ENCODE measurements at regions not wholly inside any gene's neighbourhood (a gene's known extent, or its start where the extent isn't known, plus 50 kb on each side); places are given as distances from the start of the nearest gene placed in this dataset.
"Not testable (repeated sequence)": the region's sequence is repeated elsewhere in the genome, so short reads cannot be mapped to it uniquely, and the experiment has no call there.

DNA sequence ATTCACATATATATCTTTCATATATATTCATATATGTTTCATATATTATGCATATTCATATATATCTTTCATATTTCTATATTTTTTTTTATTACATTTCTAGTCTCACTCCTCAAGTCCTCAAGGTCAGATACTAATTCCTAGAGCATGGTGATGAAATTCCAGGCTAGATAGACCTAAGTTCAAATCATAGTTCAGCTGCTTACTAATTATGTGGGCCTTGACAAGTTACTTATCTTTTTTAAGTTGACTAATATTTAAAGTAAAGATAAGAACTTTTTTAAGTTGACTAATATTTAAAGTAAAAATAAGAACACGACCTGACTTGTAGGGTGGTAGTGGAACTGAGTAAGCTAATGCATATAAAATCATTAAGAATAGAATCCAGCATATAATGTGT lies 495.6 kb upstream of the MAN1A1 start:
- no peak for DNase-seq

- no peak for DNase-seq
Observed at GRCh38 chr6:119844387-119844786, 494.8 kb upstream of the MAN1A1 start.

GRCh38 chr6:119842191-119842590 lies 492.6 kb upstream of the MAN1A1 start:
- DNase-seq: no peak

DNA sequence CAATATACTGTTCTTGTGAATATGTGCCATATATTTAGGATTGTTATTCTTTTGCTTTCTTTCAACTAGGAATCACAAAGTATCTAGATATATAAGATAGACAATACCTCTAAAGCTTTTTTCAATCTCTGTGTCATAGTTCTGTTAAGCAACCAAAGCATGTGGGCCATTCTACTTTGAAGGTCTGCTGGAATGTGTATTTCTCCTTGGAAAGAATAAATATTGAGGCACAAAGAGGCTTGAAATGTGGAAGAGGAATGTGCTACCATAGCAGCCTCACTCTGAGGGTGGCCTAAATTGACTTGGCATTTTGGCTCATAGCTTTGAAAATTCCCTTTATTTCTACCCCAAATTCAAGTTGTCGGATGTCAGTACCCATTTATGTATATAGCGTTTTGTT lies 488.5 kb upstream of the MAN1A1 start:
- no peak for DNase-seq

- DNase-seq: no peak
Observed at GRCh38 chr6:119834418-119834817, 484.9 kb upstream of the MAN1A1 start.

DNA sequence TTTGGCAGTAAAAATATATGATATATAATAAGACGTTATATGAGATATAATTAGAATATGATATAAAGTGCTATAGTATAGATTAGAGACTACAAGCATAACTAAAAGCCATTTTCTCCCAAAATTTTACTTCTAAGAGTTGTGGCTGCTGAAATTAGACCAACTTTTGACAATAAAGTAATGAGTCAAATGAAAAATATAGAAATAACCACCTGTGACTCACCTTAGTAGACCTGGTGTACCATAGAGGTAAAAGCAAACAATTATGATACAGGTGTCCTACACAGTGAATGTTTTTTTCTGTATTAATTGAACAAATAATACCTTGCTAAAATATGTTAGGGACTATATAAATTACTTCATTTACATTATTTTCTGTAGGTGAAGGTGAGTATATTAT lies 482.9 kb upstream of the MAN1A1 start:
- DNase-seq: no peak

- DNase-seq: no peak
Observed at GRCh38 chr6:119830494-119831295, 481.1 kb upstream of the MAN1A1 start.

- no peak for DNase-seq
Observed at GRCh38 chr6:119830069-119830468, 480.5 kb upstream of the MAN1A1 start.

DNA sequence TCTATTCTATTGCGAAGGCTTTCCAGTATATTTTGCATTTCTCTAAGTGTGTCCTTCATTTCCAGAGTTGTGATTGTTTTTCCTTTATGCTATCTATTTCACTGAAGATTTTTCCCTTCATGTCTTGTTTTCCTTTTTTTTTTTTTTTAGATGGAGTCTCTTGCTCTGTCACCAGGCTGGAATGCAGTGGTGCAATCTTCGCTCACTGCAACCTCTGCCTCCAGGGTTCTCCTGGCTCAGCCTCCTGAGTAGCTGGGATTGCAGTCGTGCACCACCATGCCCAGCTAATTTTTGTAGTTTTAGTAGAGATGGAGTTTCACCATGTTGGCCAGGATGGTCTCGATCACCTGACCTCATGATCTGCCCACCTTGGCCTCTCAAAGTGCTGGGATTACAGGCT lies 479.9 kb upstream of the MAN1A1 start:
- DNase-seq: not testable (repeated sequence)

- DNase-seq: no peak
Observed at GRCh38 chr6:119829006-119829405, 479.4 kb upstream of the MAN1A1 start.

GRCh38 chr6:119821380-119821779 lies 471.8 kb upstream of the MAN1A1 start:
- no peak for DNase-seq

DNA sequence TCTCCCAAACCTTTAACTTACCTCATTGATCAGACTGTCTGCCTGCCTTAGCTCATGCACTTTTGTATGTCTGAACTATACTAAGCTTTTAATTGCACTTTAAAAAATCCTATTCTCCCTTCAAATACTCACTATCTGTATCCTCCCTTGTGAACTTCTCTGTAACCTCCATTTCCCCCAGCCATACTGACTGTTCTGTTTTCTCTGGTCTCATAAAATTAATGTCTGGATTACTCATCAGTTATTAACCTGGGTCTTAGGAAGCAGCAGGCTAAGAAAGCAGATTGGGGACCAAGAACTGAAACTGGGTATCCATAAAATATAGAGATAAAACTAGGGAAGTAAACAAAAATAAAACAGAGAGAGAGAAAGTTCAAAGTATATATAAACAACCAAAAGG lies 469.3 kb upstream of the MAN1A1 start:
- no peak for DNase-seq

- DNase-seq: no peak
Observed at GRCh38 chr6:119814609-119815400, 465.2 kb upstream of the MAN1A1 start.

GRCh38 chr6:119802464-119802863 lies 452.9 kb upstream of the MAN1A1 start:
- DNase-seq: no peak

- no peak for DNase-seq
Observed at GRCh38 chr6:119801056-119801455, 451.5 kb upstream of the MAN1A1 start.

GRCh38 chr6:119800526-119800925 lies 451.0 kb upstream of the MAN1A1 start:
- no peak for DNase-seq

- no peak for DNase-seq
Observed at GRCh38 chr6:119799596-119800509, 450.3 kb upstream of the MAN1A1 start.

- DNase-seq: no peak
Observed at GRCh38 chr6:119791736-119792135, 442.2 kb upstream of the MAN1A1 start.

DNA sequence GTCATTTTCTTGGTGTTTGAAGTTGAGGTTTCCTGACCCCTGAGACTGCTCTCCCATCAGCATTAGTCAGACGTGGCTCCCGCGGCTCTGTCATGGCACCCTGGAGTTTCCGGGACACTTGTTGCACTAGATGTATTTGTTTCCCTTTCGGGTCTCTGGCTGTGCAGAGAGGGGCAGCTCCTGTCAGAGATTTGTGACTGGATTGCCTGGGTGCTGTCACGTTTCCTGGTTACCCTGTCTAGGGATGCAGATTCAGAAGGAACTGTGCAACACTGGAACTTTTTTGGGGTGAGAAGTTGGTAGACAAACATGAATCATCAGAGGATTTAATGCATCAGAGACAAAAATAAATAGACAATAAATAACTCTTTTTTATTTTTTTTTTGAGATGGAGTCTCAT lies 431.8 kb upstream of the MAN1A1 start:
- DNase-seq: no peak

DNA sequence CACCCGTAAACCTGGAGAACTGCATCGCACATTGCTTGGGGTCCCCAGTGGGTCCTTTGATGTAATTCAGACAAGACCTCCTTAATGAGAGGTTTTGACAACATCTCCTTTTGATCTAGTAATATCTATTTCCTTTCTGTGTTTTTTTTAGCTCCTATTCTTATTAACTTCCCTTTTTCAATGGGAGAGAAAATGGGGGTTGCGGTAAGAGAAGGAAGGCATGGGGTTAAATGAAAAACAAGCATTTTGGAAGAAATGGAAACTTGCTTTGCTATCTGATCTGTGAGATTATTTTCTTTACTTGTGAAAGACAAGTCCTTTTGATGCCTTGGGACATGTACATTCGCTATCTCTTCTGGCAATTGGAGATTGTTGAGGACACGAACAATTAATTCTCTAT lies 418.6 kb upstream of the MAN1A1 start:
- no peak for DNase-seq

- DNase-seq: no peak
Observed at GRCh38 chr6:119764927-119765681, 415.5 kb upstream of the MAN1A1 start.

- no peak for DNase-seq
Observed at GRCh38 chr6:119760046-119760445, 410.5 kb upstream of the MAN1A1 start.

All from GOT3 (cell line).